HEK293 (cell line): ENCODE measurements at regions not wholly inside any gene's neighbourhood (a gene's known extent, or its start where the extent isn't known, plus 50 kb on each side); places are given as distances from the start of the nearest gene placed in this dataset.
"Not testable (repeated sequence)": the region's sequence is repeated elsewhere in the genome, so short reads cannot be mapped to it uniquely, and the experiment has no call there.

Experiments
- CTCF ChIA-PET: fragments of 350-600 bp; formaldehyde crosslinking; extraction: SDS; loops from one replicate; lab custom pipeline; 2021; ENCODE audit warnings: antibody characterized with exemption; lab: Yijun Ruan, JAX
- POLR2A ChIA-PET: fragments of 300-600 bp; formaldehyde crosslinking; extraction: SDS; loops from one replicate; lab custom pipeline; 2020; ENCODE audit warnings: antibody characterized with exemption, inconsistent platforms; lab: Yijun Ruan, JAX
- H3K27ac ChIP-seq: fragments of 200-500 bp; sonication (Bioruptor generic); 2 replicates; pipeline ENCODE4 v1.5.1; 2014; ENCODE audit warnings: low read depth, low read length, control low read depth, inconsistent platforms; ENCODE audit errors: extremely low read depth
- H3K36me3 ChIP-seq, 2 experiments: fragments of 200-500 bp in 1 of 2; sonication (Bioruptor generic) in 1 of 2; 1 replicate in 1 of 2; 2 replicates in 1 of 2; pipeline ENCODE4 v1.5.1; 2014 to 2017; ENCODE audit warnings: inconsistent platforms in 2 of 2, low read length in 2 of 2; ENCODE audit not compliant: control insufficient read depth in 2 of 2, insufficient read depth in 1 of 2
- H3K4me1 ChIP-seq: fragments of 200-500 bp; sonication (Bioruptor generic); 2 replicates; pipeline ENCODE4 v1.5.1; 2014; ENCODE audit warnings: mild to moderate bottlenecking, low read length, inconsistent platforms; ENCODE audit not compliant: control insufficient read depth, insufficient read depth
- H3K4me3 ChIP-seq: 2 replicates; pipeline ENCODE4 v1.5.1; 2011; ENCODE audit warnings: low read depth, mild to moderate bottlenecking, control low read depth, low read length, moderate library complexity
- H3K9me3 ChIP-seq: fragments of 200-500 bp; sonication (Bioruptor generic); 2 replicates; pipeline ENCODE4 v1.5.1; 2014; ENCODE audit warnings: low read depth, low read length, inconsistent platforms; ENCODE audit not compliant: control insufficient read depth, insufficient read depth
- OVOL3 ChIP-seq: fragments of 450-650 bp; formaldehyde crosslinking; IDR thresholded peaks from 2 replicates; pipeline ENCODE4 v1.5.1; 2016; ENCODE audit warnings: missing biosample characterization, missing genetic modification characterization
- SETDB1 ChIP-seq: IDR thresholded peaks from one replicate; pipeline ENCODE4 v1.6.1; 2017; ENCODE audit warnings: mild to moderate bottlenecking, low read length, moderate library complexity, mixed read lengths; ENCODE audit not compliant: insufficient read length
- SP7 ChIP-seq: fragments of 450-650 bp; formaldehyde crosslinking; IDR thresholded peaks from 2 replicates; pipeline ENCODE4 v1.5.1; 2016; ENCODE audit warnings: missing biosample characterization, missing genetic modification characterization
- ZFP41 ChIP-seq: fragments of 450-650 bp; formaldehyde crosslinking; IDR thresholded peaks from 2 replicates; pipeline ENCODE4 v1.5.1; 2016; ENCODE audit warnings: missing biosample characterization, missing genetic modification characterization, borderline replicate concordance
- ZIC2 ChIP-seq: fragments of 450-650 bp; formaldehyde crosslinking; IDR thresholded peaks from 2 replicates; pipeline ENCODE4 v1.5.1; 2016; ENCODE audit warnings: missing biosample characterization, missing genetic modification characterization
- ZNF138 ChIP-seq: fragments of 450-650 bp; formaldehyde crosslinking; IDR thresholded peaks from 2 replicates; pipeline ENCODE4 v1.5.1; 2016; ENCODE audit warnings: missing biosample characterization, missing genetic modification characterization, borderline replicate concordance
- ZNF146 ChIP-seq: fragments of 450-650 bp; formaldehyde crosslinking; IDR thresholded peaks from 2 replicates; pipeline ENCODE4 v1.5.1; 2016; ENCODE audit warnings: missing biosample characterization, missing genetic modification characterization
- ZNF202 ChIP-seq: fragments of 450-650 bp; formaldehyde crosslinking; IDR thresholded peaks from 2 replicates; pipeline ENCODE4 v1.5.1; 2016; ENCODE audit warnings: missing biosample characterization, missing genetic modification characterization, borderline replicate concordance
- ZNF239 ChIP-seq: fragments of 450-650 bp; formaldehyde crosslinking; IDR thresholded peaks from 2 replicates; pipeline ENCODE4 v1.5.1; 2016; ENCODE audit warnings: missing biosample characterization, missing genetic modification characterization
- ZNF362 ChIP-seq: fragments of 450-650 bp; formaldehyde crosslinking; IDR thresholded peaks from 2 replicates; pipeline ENCODE4 v1.5.1; 2016; ENCODE audit warnings: missing biosample characterization, missing genetic modification characterization
- ZNF404 ChIP-seq: fragments of 450-650 bp; formaldehyde crosslinking; IDR thresholded peaks from 2 replicates; pipeline ENCODE4 v1.5.1; 2017; ENCODE audit warnings: missing biosample characterization, missing genetic modification characterization
- ZNF426 ChIP-seq: fragments of 450-650 bp; formaldehyde crosslinking; IDR thresholded peaks from 2 replicates; pipeline ENCODE4 v1.5.1; 2017; ENCODE audit warnings: missing biosample characterization, missing genetic modification characterization, mild to moderate bottlenecking, inconsistent platforms, moderate library complexity
- ZNF548 ChIP-seq: fragments of 450-650 bp; formaldehyde crosslinking; IDR thresholded peaks from 2 replicates; pipeline ENCODE4 v1.5.1; 2016; ENCODE audit warnings: missing biosample characterization, missing genetic modification characterization
- ZNF623 ChIP-seq: fragments of 450-650 bp; formaldehyde crosslinking; IDR thresholded peaks from 2 replicates; pipeline ENCODE4 v1.5.1; 2016; ENCODE audit warnings: missing biosample characterization, missing genetic modification characterization
- ZNF626 ChIP-seq: fragments of 450-650 bp; sonication (Bioruptor Pico); formaldehyde crosslinking; IDR thresholded peaks from 2 replicates; pipeline ENCODE4 v1.5.1; 2018; ENCODE audit warnings: missing biosample characterization, missing genetic modification characterization, inconsistent platforms
- ZNF76 ChIP-seq: fragments of 450-650 bp; formaldehyde crosslinking; IDR thresholded peaks from 2 replicates; pipeline ENCODE4; 2016; ENCODE audit warnings: low read depth, missing biosample characterization, missing genetic modification characterization, borderline replicate concordance
- ZXDB ChIP-seq: fragments of 450-650 bp; formaldehyde crosslinking; IDR thresholded peaks from 2 replicates; pipeline ENCODE4 v1.5.1; 2016; ENCODE audit warnings: missing biosample characterization, missing genetic modification characterization
- TF ChIP-seq, protein P1 (sequence below): fragments of 450-650 bp; formaldehyde crosslinking; IDR thresholded peaks from 2 replicates; pipeline ENCODE4 v1.5.1; 2016; ENCODE audit warnings: missing biosample characterization, missing genetic modification characterization, low read depth
- TF ChIP-seq, protein P2 (sequence below): fragments of 450-650 bp; formaldehyde crosslinking; IDR thresholded peaks from 2 replicates; pipeline ENCODE4 v1.5.1; 2016; ENCODE audit warnings: missing biosample characterization, missing genetic modification characterization, borderline replicate concordance

GRCh38 chr5:25510692-25511091 is 865.9 kb upstream of the CDH10 start:
- POLR2A ChIA-PET, H3K9me3 ChIP-seq, CTCF ChIA-PET, H3K27ac ChIP-seq, H3K4me1 ChIP-seq, H3K4me3 ChIP-seq, H3K36me3 ChIP-seq: not testable (repeated sequence)
- TF ChIP-seq ZNF202 (tag by site-specific recombination) (peak; percentile 83), ZNF146 (tag by site-specific recombination) (peak; percentile 68)

DNA sequence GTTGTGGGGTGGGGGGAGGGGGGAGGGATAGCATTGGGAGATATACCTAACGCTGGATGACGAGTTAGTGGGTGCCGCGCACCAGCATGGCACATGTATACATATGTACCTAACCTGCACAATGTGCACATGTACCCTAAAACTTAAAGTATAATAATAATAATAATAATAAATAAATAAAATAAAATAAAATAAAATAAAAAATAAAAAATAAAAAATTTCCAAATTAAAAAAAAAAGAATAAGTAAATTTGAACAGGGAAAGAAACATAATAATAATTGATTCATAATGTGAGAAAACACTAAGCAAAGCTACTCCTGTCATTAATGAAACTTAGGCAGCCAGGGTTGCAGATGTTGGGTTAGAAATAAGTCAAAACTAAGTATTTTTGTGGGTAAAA is 863.2 kb upstream of the CDH10 start:
- H3K9me3 ChIP-seq, POLR2A ChIA-PET, H3K4me3 ChIP-seq, H3K4me1 ChIP-seq, H3K27ac ChIP-seq, H3K36me3 ChIP-seq, CTCF ChIA-PET: not testable (repeated sequence)

DNA sequence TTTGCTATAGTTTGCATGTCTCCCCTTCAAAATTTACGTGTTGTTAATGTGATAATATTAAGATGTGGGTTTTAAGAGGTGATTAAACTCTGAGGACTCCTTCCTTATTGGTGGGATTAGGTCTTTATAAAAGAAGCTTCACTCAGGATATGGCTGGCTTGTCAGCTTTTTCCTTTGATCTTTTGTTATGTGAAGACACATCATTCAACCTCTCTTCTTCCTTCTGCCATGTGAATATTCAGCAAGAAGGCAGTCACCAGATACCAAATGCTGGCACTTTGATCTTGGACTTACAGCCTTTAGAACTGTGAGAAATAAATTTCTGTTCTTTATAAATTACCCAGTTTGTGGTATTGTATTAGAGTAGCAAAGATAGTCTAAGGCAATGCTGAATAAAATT is 855.9 kb upstream of the CDH10 start:
- no peaks in the 10 kb centered on the region for H3K36me3 ChIP-seq
- POLR2A ChIA-PET: no interaction called here

More for the DNA sequence above, 855.9 kb upstream of the CDH10 start:
- TF ChIP-seq SP7 (tag by site-specific recombination): no peak
- no peak for TF ChIP-seq ZNF138 (tag by site-specific recombination)
- TF ChIP-seq ZNF239: no peak
- TF ChIP-seq ZNF548 (tag by site-specific recombination): no peak
- TF ChIP-seq ZFP41 (tag by site-specific recombination): no peak
- no peak for TF ChIP-seq OVOL3
- TF ChIP-seq ZNF426: no peak
- no peak for TF ChIP-seq ZNF362 (tag by site-specific recombination)
- no peak for TF ChIP-seq ZXDB (tag by site-specific recombination)
- TF ChIP-seq, protein P1, sequence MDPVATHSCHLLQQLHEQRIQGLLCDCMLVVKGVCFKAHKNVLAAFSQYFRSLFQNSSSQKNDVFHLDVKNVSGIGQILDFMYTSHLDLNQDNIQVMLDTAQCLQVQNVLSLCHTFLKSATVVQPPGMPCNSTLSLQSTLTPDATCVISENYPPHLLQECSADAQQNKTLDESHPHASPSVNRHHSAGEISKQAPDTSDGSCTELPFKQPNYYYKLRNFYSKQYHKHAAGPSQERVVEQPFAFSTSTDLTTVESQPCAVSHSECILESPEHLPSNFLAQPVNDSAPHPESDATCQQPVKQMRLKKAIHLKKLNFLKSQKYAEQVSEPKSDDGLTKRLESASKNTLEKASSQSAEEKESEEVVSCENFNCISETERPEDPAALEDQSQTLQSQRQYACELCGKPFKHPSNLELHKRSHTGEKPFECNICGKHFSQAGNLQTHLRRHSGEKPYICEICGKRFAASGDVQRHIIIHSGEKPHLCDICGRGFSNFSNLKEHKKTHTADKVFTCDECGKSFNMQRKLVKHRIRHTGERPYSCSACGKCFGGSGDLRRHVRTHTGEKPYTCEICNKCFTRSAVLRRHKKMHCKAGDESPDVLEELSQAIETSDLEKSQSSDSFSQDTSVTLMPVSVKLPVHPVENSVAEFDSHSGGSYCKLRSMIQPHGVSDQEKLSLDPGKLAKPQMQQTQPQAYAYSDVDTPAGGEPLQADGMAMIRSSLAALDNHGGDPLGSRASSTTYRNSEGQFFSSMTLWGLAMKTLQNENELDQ: no peak
- TF ChIP-seq ZNF626 (tag by site-specific recombination): no peak
- no peak for TF ChIP-seq ZNF404 (tag by site-specific recombination)
- TF ChIP-seq, protein P2, sequence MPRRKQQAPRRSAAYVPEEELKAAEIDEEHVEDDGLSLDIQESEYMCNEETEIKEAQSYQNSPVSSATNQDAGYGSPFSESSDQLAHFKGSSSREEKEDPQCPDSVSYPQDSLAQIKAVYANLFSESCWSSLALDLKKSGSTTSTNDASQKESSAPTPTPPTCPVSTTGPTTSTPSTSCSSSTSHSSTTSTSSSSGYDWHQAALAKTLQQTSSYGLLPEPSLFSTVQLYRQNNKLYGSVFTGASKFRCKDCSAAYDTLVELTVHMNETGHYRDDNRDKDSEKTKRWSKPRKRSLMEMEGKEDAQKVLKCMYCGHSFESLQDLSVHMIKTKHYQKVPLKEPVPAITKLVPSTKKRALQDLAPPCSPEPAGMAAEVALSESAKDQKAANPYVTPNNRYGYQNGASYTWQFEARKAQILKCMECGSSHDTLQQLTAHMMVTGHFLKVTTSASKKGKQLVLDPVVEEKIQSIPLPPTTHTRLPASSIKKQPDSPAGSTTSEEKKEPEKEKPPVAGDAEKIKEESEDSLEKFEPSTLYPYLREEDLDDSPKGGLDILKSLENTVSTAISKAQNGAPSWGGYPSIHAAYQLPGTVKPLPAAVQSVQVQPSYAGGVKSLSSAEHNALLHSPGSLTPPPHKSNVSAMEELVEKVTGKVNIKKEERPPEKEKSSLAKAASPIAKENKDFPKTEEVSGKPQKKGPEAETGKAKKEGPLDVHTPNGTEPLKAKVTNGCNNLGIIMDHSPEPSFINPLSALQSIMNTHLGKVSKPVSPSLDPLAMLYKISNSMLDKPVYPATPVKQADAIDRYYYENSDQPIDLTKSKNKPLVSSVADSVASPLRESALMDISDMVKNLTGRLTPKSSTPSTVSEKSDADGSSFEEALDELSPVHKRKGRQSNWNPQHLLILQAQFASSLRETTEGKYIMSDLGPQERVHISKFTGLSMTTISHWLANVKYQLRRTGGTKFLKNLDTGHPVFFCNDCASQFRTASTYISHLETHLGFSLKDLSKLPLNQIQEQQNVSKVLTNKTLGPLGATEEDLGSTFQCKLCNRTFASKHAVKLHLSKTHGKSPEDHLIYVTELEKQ (tag by site-specific recombination): no peak
- TF ChIP-seq ZIC2 (tag by site-specific recombination): no peak
- TF ChIP-seq ZNF76 (tag by site-specific recombination): no peak
- TF ChIP-seq ZNF623 (tag by site-specific recombination): no peak
- no peak for TF ChIP-seq SETDB1
- Histone ChIP-seq H3K4me1 (no peaks in the 10 kb centered on the region), H3K9me3 (no peaks in the 10 kb centered on the region), H3K27ac (no peak overlapping the region), H3K4me3 (no peak overlapping the region)
- CTCF ChIA-PET: no interaction called here
